ENCODE measurements at regions not wholly inside any gene's neighbourhood (a gene's known extent, or its start where the extent isn't known, plus 50 kb on each side); places are given as distances from the start of the nearest gene placed in this dataset.

DNA sequence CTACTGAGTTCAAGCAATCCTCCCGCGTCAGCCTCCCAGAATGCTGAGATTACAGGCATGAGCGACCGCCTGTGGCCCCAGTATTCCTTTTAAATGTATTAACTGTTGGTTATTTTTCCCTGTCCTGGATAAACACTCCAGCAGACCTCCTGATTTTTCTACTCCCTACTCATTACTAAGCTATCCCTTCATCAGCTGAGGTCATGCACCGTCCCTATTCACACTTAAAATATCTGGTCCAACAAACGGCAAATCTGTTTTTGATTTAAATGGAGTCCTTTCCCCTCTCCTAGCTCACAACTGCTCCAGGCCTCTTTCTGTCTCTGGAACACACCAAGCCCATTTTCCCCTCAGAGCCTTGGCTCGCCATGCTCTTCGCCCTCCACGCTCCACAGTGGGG is 1003.3 kb upstream of the TMEM132C start:
- TF ChIP-seq, protein P1, sequence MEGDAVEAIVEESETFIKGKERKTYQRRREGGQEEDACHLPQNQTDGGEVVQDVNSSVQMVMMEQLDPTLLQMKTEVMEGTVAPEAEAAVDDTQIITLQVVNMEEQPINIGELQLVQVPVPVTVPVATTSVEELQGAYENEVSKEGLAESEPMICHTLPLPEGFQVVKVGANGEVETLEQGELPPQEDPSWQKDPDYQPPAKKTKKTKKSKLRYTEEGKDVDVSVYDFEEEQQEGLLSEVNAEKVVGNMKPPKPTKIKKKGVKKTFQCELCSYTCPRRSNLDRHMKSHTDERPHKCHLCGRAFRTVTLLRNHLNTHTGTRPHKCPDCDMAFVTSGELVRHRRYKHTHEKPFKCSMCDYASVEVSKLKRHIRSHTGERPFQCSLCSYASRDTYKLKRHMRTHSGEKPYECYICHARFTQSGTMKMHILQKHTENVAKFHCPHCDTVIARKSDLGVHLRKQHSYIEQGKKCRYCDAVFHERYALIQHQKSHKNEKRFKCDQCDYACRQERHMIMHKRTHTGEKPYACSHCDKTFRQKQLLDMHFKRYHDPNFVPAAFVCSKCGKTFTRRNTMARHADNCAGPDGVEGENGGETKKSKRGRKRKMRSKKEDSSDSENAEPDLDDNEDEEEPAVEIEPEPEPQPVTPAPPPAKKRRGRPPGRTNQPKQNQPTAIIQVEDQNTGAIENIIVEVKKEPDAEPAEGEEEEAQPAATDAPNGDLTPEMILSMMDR (IDR thresholded peaks at IDR 0.05): no peak
- TF ChIP-seq FOXJ3 (CRISPR knock-in tag; IDR thresholded peaks at IDR 0.05; ENCODE audit: borderline replicate concordance) (no peak), GTF2I (CRISPR knock-in tag; conservative IDR thresholded peaks at IDR 0.05) (no peak), NFYB (CRISPR knock-in tag; conservative IDR thresholded peaks at IDR 0.05; ENCODE audit: low read depth) (no peak)
- TF ChIP-seq, protein P2, sequence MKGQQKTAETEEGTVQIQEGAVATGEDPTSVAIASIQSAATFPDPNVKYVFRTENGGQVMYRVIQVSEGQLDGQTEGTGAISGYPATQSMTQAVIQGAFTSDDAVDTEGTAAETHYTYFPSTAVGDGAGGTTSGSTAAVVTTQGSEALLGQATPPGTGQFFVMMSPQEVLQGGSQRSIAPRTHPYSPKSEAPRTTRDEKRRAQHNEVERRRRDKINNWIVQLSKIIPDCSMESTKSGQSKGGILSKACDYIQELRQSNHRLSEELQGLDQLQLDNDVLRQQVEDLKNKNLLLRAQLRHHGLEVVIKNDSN (CRISPR knock-in tag; IDR thresholded peaks at IDR 0.05): no peak
- TF ChIP-seq, protein P3, sequence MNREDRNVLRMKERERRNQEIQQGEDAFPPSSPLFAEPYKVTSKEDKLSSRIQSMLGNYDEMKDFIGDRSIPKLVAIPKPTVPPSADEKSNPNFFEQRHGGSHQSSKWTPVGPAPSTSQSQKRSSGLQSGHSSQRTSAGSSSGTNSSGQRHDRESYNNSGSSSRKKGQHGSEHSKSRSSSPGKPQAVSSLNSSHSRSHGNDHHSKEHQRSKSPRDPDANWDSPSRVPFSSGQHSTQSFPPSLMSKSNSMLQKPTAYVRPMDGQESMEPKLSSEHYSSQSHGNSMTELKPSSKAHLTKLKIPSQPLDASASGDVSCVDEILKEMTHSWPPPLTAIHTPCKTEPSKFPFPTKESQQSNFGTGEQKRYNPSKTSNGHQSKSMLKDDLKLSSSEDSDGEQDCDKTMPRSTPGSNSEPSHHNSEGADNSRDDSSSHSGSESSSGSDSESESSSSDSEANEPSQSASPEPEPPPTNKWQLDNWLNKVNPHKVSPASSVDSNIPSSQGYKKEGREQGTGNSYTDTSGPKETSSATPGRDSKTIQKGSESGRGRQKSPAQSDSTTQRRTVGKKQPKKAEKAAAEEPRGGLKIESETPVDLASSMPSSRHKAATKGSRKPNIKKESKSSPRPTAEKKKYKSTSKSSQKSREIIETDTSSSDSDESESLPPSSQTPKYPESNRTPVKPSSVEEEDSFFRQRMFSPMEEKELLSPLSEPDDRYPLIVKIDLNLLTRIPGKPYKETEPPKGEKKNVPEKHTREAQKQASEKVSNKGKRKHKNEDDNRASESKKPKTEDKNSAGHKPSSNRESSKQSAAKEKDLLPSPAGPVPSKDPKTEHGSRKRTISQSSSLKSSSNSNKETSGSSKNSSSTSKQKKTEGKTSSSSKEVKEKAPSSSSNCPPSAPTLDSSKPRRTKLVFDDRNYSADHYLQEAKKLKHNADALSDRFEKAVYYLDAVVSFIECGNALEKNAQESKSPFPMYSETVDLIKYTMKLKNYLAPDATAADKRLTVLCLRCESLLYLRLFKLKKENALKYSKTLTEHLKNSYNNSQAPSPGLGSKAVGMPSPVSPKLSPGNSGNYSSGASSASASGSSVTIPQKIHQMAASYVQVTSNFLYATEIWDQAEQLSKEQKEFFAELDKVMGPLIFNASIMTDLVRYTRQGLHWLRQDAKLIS (CRISPR knock-in tag; IDR thresholded peaks at IDR 0.05; ENCODE audit: borderline replicate concordance): no peak
- TF ChIP-seq, protein P4, sequence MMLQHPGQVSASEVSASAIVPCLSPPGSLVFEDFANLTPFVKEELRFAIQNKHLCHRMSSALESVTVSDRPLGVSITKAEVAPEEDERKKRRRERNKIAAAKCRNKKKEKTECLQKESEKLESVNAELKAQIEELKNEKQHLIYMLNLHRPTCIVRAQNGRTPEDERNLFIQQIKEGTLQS (CRISPR knock-in tag; conservative IDR thresholded peaks at IDR 0.05): no peak
